ENCODE measurements at regions not wholly inside any gene's neighbourhood (a gene's known extent, or its start where the extent isn't known, plus 50 kb on each side); places are given as distances from the start of the nearest gene placed in this dataset.

DNA sequence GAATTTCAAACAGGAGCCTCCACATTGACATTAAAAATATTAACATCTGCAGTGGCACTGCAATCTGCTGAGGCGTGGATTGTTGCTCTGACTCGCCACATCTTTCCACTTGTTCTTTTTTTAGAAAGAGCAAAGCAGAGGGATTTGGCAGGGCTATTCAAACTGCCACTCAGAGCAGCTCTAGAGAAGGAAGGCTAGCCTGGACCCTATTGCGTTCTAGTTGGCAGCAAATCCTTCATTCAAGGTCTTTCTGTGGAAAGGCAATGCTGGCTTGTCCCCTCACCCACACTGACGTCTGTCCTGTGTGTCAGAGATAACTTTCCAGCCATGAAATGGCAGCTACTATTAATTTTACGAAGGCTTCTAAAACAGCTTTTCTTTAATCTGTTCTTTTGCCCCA lies 483.2 kb upstream of the SGO1 start:
- TF ChIP-seq, protein P1, sequence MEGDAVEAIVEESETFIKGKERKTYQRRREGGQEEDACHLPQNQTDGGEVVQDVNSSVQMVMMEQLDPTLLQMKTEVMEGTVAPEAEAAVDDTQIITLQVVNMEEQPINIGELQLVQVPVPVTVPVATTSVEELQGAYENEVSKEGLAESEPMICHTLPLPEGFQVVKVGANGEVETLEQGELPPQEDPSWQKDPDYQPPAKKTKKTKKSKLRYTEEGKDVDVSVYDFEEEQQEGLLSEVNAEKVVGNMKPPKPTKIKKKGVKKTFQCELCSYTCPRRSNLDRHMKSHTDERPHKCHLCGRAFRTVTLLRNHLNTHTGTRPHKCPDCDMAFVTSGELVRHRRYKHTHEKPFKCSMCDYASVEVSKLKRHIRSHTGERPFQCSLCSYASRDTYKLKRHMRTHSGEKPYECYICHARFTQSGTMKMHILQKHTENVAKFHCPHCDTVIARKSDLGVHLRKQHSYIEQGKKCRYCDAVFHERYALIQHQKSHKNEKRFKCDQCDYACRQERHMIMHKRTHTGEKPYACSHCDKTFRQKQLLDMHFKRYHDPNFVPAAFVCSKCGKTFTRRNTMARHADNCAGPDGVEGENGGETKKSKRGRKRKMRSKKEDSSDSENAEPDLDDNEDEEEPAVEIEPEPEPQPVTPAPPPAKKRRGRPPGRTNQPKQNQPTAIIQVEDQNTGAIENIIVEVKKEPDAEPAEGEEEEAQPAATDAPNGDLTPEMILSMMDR (conservative IDR thresholded peaks at IDR 0.05; ENCODE audit: low read depth, low read length): no peak
- TF ChIP-seq EZH2 (IDR thresholded peaks at IDR 0.05; ENCODE audit: borderline replicate concordance, low read depth, low read length, poor library complexity, severe bottlenecking): no peak

Measured in A673 (cell line).